GM12872 (cell line): ENCODE measurements at regions not wholly inside any gene's neighbourhood (a gene's known extent, or its start where the extent isn't known, plus 50 kb on each side); places are given as distances from the start of the nearest gene placed in this dataset.

Experiments used
- TF ChIP-seq, protein P1 (sequence below): IDR thresholded peaks from 3 replicates; pipeline ENCODE4 v1.5.1; 2011; ENCODE audit warnings: low read depth, mild to moderate bottlenecking, low read length, moderate library complexity; ENCODE audit not compliant: insufficient read depth

DNA sequence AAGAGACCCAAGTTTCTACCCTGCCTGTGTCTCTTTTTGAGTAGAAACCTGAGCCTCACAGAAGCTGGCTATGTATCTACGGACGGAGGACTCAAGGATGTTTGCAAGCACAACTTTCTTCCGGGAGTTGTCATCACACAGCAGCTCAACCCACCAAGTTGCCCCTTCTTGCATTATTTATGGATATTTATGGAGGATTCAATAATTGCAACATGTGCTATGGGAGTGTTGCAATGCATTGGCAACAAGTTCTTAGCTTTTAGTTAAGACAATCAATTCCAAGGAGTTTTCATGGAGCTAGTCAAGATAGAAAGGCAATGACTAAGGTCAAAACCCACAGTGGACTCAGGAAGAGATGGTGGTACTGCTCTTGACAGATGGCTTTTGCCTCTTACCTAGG is 336.9 kb downstream of the ENC1 start:
- TF ChIP-seq, protein P1, sequence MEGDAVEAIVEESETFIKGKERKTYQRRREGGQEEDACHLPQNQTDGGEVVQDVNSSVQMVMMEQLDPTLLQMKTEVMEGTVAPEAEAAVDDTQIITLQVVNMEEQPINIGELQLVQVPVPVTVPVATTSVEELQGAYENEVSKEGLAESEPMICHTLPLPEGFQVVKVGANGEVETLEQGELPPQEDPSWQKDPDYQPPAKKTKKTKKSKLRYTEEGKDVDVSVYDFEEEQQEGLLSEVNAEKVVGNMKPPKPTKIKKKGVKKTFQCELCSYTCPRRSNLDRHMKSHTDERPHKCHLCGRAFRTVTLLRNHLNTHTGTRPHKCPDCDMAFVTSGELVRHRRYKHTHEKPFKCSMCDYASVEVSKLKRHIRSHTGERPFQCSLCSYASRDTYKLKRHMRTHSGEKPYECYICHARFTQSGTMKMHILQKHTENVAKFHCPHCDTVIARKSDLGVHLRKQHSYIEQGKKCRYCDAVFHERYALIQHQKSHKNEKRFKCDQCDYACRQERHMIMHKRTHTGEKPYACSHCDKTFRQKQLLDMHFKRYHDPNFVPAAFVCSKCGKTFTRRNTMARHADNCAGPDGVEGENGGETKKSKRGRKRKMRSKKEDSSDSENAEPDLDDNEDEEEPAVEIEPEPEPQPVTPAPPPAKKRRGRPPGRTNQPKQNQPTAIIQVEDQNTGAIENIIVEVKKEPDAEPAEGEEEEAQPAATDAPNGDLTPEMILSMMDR: no peak

DNA sequence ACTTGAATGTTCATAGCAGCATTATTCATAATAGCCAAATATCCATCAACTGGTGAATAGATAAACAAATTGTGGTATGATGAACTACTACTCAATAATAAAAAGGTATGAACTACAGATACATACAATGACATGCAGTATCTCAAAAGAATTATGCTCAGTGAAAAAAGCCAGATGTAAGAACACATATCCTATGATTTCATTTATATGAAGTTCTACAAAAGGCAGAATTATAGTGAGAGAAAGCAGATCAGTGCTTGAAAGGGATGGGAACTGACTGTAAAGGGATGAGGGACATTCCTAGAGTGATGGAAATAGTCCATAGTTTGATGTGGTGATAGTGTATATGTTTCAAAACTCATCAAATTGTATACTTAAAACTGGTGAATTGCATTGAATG is 339.0 kb downstream of the ENC1 start:
- TF ChIP-seq, protein P1: no peak

DNA sequence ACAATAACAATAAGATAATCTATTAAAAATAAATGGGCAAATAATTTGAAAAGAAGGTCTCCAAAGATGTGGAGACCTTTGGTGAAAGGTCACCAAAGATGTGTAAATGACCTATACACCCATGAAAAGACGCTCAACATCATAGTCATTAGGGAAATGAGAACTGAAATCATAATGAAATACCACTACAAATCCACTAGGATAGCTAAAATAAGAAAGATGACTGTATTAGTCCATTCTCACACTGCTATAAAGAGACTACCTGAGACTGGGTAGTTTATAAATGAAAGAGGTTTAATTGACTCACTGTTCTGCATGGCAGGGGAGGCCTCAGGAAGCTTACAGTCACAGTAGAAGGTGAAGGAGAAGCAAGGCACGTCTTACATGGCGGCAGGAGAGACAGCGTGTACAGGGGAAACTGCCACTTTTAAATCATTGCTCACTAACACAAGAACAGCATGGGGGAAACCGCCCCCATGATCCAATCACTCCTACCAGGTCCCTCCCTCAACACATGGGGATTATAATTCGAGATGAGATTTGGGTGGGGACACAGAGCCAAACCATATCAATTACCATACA is 339.6 kb downstream of the ENC1 start:
- TF ChIP-seq, protein P1: no peak

DNA sequence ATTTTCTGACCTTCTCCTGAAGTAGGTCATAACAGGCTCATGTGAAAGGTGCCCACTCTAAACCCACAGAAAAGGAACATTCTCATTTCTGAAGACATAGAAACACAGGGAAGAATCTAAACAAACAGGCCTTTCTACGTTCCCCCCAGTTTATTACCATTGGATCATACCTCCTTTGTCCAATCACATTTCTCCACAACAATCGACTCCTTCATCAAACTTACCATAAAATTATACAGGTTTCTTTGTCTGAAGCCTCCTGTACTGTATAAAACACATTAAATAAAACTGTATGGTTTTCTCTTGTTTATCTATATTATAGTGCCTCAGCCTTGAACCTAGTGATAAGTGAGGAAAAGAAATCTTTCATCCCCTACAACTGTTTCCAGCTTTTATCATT is 340.7 kb downstream of the ENC1 start:
- TF ChIP-seq, protein P1: no peak

DNA sequence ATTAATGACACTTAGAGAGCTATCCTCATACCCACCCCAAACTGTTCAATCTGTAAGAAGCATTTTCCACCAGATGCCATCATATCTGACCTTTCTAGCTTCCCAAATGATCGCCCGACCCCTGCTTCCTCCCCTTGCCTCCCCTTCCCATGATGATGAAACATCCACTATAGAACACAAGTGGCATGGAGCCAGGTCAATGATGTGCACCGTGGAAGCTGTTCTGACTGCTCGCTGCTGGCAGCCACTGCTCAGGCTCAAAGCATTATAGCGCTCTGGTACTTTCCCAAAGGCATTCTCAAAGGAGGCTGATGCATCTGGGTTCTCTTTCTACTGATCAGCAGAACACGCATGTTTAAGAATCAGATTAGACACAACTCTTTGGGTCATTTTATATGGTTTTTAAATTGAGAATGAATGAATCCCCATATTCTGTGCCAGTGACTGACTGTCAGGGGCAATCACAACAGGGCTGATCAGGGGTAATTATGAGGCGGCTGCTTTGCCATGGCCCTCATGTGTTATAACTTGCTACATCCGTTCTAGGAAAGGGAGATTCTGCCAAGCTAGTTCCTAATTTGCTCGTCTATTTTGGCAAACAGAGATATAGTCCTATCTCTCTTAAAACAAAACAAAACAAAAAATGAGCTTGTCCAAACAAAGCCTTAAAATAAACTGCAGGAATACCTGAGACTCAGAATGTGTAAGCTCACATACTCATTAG is 343.7 kb downstream of the ENC1 start:
- TF ChIP-seq, protein P1: no peak

DNA sequence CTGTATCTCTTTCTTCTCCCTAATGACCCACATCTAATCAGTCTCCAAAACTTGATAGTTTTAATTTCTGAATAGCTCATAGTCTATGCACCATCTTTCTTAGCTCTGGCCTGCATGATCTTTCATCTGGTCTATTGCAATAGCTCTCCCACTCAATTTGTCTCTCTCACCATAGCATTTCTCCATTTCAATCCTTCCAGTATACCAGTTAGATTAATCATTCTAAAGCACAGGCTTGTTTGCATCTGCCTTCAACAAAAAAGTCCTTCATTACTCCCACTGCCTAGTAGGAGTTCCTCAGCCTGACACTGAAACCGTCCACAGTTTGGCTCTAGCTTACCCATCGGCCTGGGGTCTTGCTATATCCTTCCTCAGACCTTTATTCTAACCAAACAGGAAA is 344.9 kb downstream of the ENC1 start:
- TF ChIP-seq, protein P1: no peak

DNA sequence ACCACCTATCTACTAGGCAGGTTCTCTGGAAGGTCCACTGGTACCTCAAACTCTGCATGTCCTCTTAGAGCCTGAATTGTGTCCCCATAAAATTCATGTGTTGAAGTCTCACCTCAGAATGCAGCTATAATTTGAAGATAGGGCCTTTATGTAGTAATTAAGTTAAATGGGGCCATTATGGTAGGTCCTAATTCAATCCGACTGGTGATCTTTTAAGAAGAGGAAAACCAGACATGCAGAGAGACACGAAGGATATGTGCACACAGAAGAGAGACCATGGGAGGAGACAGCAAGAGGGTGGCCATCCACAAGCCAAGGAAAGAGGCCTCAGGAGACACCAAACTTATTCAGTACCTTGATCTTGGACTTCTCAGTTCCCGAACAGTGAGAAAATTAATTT is 345.4 kb downstream of the ENC1 start:
- TF ChIP-seq, protein P1: no peak
